HG02938 (cell line): ENCODE measurements at regions not wholly inside any gene's neighbourhood (a gene's known extent, or its start where the extent isn't known, plus 50 kb on each side); places are given as distances from the start of the nearest gene placed in this dataset.
"Not testable (repeated sequence)": the region's sequence is repeated elsewhere in the genome, so short reads cannot be mapped to it uniquely, and the experiment has no call there.

Experiments used
- ATAC-seq: cut with Tn5 transposase; IDR thresholded peaks from one replicate; pipeline ENCODE4 v1.9.1; 2021; ENCODE audit warnings: mild to moderate bottlenecking, moderate library complexity; ENCODE audit not compliant: unreplicated experiment

- ATAC-seq, result no peak
Observed at GRCh38 chr12:91896286-91897024, 249.2 kb downstream of the BTG1 start.

DNA sequence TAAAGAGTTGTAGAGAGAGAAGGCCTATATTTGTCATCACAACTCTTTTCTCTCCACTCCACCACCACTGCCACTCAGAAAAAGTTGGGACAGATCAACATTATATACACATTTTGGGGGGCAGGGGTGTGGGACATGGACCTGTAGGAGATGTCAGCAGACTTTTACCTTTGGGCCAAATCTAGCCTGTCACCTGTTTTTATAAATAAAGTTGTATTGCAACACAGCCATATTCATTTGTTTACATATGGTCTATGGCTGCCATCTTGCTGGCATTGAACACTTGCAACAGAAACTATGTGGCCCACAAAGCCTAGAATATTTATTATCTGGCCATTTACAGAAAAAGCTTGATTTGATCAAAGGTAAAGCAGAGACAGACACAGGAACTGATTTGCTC is 250.7 kb downstream of the BTG1 start:
- ATAC-seq, result no peak

DNA sequence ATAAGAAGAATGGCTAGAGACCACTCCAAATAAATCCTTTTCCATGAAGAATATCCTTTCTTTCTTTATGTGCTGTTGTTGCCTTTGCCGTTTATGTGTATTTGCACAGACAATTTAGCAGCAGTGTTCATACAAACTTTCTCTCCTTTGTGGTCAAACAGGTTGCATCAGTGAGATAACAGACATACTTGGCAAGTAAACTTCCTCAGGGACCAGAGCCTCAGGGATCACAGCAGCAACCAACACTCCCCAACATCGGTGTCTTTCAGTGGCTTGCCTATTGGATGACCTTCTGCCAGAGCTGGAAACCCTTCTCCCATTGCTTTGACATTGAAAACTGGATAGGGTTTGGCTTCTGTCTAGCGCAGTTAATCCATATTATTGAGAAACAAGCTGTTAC is 252.2 kb downstream of the BTG1 start:
- no peak for ATAC-seq

- no peak for ATAC-seq
Observed at GRCh38 chr12:91892081-91892855, 253.4 kb downstream of the BTG1 start.

- no peak for ATAC-seq
Observed at GRCh38 chr12:91890742-91891141, 254.9 kb downstream of the BTG1 start.

DNA sequence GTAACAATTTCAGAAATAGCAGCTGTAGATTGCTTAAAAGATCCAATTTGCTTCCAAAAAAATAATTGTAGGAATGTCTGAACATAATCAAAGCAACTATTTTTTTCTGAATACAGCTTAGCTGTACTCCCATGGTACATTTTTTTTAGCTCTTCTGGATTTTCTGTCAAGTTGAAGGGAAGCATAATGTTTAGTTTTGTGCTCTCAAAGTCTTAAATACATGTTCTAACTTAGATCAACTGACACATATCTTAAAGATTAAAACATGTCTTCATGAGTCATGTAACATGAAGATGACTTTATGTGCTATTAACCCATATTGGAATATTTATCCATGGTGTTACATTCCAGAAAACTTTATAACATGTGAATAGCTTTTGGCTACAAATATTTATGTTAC is 255.7 kb downstream of the BTG1 start:
- ATAC-seq, result no peak

DNA sequence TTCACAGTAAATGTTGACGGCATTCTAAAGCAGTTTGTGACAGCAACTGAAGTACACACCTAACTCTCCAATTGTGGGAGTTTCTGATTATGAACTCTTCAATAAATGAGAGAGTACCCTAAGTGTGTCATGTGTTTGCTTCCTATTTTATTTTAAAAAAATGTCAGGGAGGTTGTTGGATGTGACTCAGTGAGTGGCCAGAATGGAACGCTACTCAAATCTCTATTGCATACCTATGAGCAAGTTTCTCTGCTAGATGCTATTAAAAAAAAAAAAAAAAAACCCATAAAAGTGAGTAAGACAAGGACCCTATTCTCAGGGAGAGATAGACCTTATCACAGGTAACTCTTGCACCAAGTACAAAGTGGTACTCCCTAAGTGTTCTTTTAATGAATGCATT is 256.6 kb downstream of the BTG1 start:
- ATAC-seq, result no peak

DNA sequence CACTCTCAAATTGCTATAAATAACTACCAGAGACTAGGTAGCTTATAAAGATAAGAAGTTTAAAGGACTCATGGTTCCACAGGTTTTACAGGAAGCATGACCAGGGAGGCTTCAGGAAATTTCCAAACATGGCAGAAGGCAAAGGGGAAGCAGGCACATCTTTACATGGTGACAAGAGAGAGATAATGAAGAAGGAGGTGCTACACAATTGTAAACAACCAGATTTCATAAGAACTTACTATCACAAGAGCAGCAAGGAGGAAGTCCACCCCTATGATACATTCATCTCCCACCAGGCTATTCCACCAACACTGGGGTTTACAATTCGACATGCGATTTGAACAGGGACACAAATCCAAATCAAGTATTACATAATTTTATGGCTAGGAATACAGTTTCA is 257.7 kb downstream of the BTG1 start:
- ATAC-seq, result no peak

- no peak for ATAC-seq
Observed at GRCh38 chr12:91885851-91886731, 259.6 kb downstream of the BTG1 start.

GRCh38 chr12:91884230-91884629 is 261.4 kb downstream of the BTG1 start:
- ATAC-seq, result no peak

DNA sequence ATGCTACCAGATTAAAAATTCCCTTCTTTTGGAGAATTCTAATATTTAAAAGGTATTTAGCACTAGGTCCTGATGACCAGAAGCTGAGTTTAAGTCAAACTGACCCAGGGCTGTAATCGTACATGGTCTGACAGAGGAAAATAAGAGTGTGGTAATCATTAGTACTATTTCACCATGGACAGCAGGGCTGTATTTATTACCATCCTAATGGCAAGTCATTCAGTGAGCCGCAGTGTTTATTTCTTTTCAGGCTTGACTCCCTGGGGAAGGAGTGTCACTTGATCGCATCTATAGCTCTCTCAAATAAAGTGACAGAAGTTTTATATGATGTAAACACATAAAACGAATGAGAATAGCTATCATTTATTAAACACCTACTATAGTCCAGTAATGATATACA is 261.8 kb downstream of the BTG1 start:
- ATAC-seq, result no peak

DNA sequence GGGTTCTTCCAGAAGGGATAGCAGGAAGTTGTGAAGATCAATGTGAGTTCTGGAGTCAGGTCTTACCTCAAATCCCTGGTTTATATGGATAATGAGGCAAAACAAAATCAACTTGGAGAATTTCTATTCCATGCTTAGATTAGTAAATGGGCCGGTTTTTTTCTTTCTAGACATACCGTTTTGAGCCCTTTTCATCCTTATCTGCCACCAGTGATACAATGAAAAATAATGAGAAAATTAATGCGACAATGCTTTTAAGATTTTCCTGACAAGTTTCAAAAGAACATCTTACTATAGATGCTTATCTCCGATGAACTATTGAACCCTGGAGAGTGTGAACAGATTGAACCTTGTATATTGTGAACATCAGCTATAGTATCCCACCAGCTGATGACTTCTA is 262.7 kb downstream of the BTG1 start:
- ATAC-seq, result no peak

DNA sequence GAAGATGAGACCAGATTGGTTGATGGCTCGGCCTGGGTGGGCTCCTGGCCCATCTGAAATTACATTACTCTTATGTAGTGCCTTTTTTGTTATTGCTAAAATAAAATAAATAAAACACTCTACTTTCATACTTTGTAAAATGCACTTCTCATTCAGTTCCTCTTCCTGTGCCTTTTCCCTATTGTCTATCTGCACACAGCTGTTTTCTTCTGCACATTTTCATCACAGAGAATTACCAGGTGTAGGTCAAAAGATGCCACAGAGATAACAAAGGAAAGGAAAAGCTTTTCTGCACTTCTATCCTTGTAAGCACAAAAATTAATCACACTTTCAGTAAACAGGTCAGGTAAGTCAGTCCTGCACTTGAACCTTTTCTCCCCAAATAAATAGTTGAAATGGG is 265.1 kb downstream of the BTG1 start:
- ATAC-seq, result no peak

GRCh38 chr12:91877456-91878235 is 268.0 kb downstream of the BTG1 start:
- ATAC-seq, result no peak

GRCh38 chr12:91877022-91877421 is 268.6 kb downstream of the BTG1 start:
- ATAC-seq, result peak; percentile 72

DNA sequence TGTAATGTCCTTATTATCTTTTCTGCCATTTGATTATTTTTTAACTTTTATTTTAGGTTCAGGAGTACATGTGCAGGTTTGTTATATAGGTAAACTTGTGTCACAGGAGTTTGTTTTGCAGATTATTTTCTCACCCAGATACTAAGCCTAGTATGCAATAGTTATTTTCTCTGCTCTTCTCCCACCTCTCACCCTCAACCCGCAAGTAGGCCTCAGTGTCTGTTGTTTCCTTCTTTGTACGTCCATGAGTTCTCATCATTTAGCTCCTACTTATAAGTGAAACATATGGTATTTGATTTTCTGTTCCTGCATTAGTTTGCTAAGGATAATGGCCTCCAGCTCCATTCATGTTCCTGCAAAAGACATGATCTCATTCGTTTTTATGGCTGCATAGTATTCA is 270.0 kb downstream of the BTG1 start:
- ATAC-seq, result not testable (repeated sequence)

DNA sequence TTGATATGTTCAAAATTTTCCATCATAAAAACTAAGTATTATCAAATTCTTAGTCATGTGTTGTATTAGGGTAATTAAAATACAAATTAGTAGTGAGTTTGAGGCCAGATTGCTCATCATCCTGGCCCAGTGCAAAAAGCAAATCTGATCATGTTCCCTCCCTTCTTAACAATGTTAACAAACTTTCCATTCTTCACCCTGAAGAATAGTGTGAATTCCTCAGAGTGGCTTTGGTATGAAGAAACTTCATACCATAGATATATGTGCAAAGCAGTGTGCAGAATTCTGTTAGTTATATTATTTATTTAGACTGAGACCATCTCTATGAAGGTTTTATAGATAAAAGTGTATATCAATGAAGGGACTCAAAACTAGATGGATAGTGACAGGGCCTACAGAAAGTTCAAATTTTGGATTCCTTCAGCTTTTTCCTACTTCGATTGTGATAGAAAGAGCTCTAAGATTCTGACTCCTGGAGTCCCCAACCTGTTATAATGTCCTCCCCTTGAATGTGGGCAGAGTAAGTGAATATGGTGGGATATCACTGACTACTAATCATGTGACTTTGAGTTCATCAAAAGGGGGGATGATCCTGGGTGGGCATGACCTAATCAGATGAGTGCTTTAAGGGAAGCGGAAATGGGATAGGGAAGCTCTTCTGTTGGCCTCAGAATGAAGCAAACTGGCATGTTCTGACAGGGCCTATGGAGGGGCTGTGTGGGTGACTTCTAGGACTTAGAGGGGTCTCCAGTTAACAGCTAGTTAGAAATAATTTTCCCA is 271.4 kb downstream of the BTG1 start:
- no peak for ATAC-seq

DNA sequence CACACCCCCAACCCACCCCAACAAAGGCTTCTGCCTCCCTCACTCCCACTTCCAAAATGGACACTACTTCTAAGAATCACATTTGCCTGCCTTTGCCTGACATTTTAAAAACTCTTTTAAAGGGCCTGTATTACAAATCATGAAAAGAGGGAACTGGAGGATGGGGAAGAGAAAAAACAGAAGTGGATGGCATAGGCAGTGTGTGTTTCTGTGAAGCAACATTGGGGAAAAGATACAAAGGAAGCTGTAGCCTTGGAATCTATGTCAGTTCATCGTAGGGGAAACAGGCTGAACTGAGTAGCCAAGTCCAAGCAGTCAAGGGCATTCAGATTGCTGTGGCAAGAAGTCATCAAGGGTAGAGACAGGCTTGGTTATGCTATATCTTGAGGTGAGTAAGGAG is 273.9 kb downstream of the BTG1 start:
- no peak for ATAC-seq

DNA sequence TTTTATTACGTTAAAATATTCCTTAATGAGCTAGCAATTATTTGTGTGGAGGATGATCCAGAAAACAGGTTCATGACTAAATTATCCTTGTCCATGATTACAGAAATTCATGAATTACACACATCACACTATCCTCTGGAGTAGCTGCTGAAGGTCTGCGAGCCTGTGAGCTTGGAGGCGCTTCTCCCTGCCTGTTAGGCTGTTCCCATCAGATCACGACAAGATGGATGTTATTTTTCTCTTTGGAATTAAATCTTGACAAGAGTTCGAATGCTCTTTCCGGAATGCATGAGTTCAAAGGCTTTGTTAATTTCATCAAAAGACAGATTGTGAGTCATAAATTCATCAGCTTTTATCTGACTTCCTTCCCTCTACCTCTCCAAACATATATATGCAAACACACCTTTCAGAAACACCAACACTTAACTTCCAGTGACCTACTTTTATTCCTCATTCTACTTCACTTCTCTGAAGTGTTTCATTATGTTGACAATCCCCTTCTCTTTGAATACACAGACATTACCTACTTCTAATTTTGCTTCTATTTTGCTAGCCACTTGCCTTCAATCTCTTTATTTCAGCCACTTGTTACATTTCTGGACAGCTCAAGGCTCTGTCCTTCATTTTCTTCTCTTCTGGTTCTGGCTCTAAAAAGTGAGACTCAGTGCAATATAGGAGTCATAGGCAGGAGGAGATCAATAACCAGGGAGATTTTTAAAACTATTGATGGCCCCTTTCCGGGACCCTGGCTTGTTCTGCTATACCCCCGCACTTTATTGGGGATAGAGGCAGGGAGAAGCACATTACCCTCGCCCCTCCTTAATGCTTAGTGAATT is 274.6 kb downstream of the BTG1 start:
- ATAC-seq, result no peak
